ENCODE measurements at regions not wholly inside any gene's neighbourhood (a gene's known extent, or its start where the extent isn't known, plus 50 kb on each side); places are given as distances from the start of the nearest gene placed in this dataset.
"Not testable (repeated sequence)": the region's sequence is repeated elsewhere in the genome, so short reads cannot be mapped to it uniquely, and the experiment has no call there.

- no peak for DNase-seq
Observed at GRCh38 chr17:79560527-79560926, 50.3 kb downstream of the RBFOX3 start.

GRCh38 chr17:79559111-79559887, 51.6 kb downstream of the RBFOX3 start:
- no peak for DNase-seq

GRCh38 chr17:79558091-79558900, 52.6 kb downstream of the RBFOX3 start:
- no peak for DNase-seq

GRCh38 chr17:79557276-79558090, 53.4 kb downstream of the RBFOX3 start:
- peak; percentile 75 for DNase-seq

- no peak for DNase-seq
Observed at GRCh38 chr17:79556271-79556670, 54.6 kb downstream of the RBFOX3 start.

GRCh38 chr17:79555543-79555942, 55.3 kb downstream of the RBFOX3 start:
- no peak for DNase-seq

GRCh38 chr17:79554346-79554745, 56.5 kb downstream of the RBFOX3 start:
- not testable (repeated sequence) for DNase-seq

- DNase-seq: no peak
Observed at GRCh38 chr17:79552824-79553223, 58.0 kb downstream of the RBFOX3 start.

GRCh38 chr17:79552405-79552804, 58.4 kb downstream of the RBFOX3 start:
- DNase-seq: no peak

GRCh38 chr17:79549141-79549915, 61.5 kb downstream of the RBFOX3 start:
- peak; percentile 68 for DNase-seq

GRCh38 chr17:79548116-79548515, 62.7 kb downstream of the RBFOX3 start:
- DNase-seq: no peak

- no peak for DNase-seq
Observed at GRCh38 chr17:79547586-79547985, 63.3 kb downstream of the RBFOX3 start.

- not testable (repeated sequence) for DNase-seq
Observed at GRCh38 chr17:79547171-79547570, 63.7 kb downstream of the RBFOX3 start.

- no peak for DNase-seq
Observed at GRCh38 chr17:79546386-79546785, 64.5 kb downstream of the RBFOX3 start.

- DNase-seq: no peak
Observed at GRCh38 chr17:79545251-79546005, 65.4 kb downstream of the RBFOX3 start.

GRCh38 chr17:79544142-79544914, 66.5 kb downstream of the RBFOX3 start:
- DNase-seq: no peak

- peak; percentile 66 for DNase-seq
Observed at GRCh38 chr17:79543531-79543930, 67.3 kb downstream of the RBFOX3 start.

GRCh38 chr17:79542718-79543117, 68.1 kb downstream of the RBFOX3 start:
- DNase-seq: no peak

GRCh38 chr17:79541056-79541850, 69.6 kb downstream of the RBFOX3 start:
- DNase-seq: no peak
